Endodermal cell (in vitro differentiated cells): ENCODE measurements at regions not wholly inside any gene's neighbourhood (a gene's known extent, or its start where the extent isn't known, plus 50 kb on each side); places are given as distances from the start of the nearest gene placed in this dataset.

Experiments
- DNase-seq: peaks from one replicate; pipeline ENCODE4 v3.0.0-alpha.2; 2017
- H3K27ac ChIP-seq: 2 replicates; pipeline ENCODE4 v1.5.1; 2013; ENCODE audit warnings: mild to moderate bottlenecking, low read depth, low read length, moderate library complexity
- H3K27me3 ChIP-seq: 2 replicates; pipeline ENCODE4 v1.6.1; 2013; ENCODE audit warnings: mild to moderate bottlenecking, low read length, moderate library complexity; ENCODE audit not compliant: insufficient read depth, control insufficient read depth, poor library complexity, severe bottlenecking
- H3K36me3 ChIP-seq: 2 replicates; pipeline ENCODE4 v1.7.0; 2013; ENCODE audit warnings: mild to moderate bottlenecking, low read length, moderate library complexity; ENCODE audit not compliant: control insufficient read depth, insufficient read depth
- H3K4me1 ChIP-seq: one replicate; pipeline ENCODE4 v1.7.0; 2013; ENCODE audit warnings: low read length; ENCODE audit not compliant: control insufficient read depth, insufficient read depth
- H3K4me3 ChIP-seq: 2 replicates; pipeline ENCODE4 v1.5.1; 2013; ENCODE audit warnings: mild to moderate bottlenecking, low read length, moderate library complexity
- H3K9ac ChIP-seq: 2 replicates; pipeline ENCODE4 v1.6.1; 2013; ENCODE audit warnings: mild to moderate bottlenecking, low read length, moderate library complexity; ENCODE audit not compliant: poor library complexity, severe bottlenecking; ENCODE audit errors: extremely low read depth
- H3K9me3 ChIP-seq: 2 replicates; pipeline ENCODE4 v1.6.1; 2013; ENCODE audit warnings: mild to moderate bottlenecking, low read length, moderate library complexity; ENCODE audit not compliant: control insufficient read depth
- H3K27ac Mint-ChIP-seq: 2 replicates; pipeline ENCODE4 v1.8.0; 2020; ENCODE audit warnings: mixed read lengths
- H3K27me3 Mint-ChIP-seq: 2 replicates; pipeline ENCODE4 v1.8.0; 2021; ENCODE audit warnings: mild to moderate bottlenecking, mixed read lengths; ENCODE audit not compliant: insufficient read depth
- H3K36me3 Mint-ChIP-seq: 2 replicates; pipeline ENCODE4 v1.8.0; 2020; ENCODE audit warnings: low read depth, mixed read lengths
- H3K4me1 Mint-ChIP-seq: 2 replicates; pipeline ENCODE4 v1.8.0; 2020; ENCODE audit warnings: mixed read lengths
- H3K4me3 Mint-ChIP-seq: 2 replicates; pipeline ENCODE4 v1.8.0; 2020; ENCODE audit warnings: mild to moderate bottlenecking, moderate library complexity, mixed read lengths
- H3K9me3 Mint-ChIP-seq: 2 replicates; pipeline ENCODE4 v1.8.0; 2020; ENCODE audit warnings: mild to moderate bottlenecking, mixed read lengths
- CTCF ChIP-seq: fragments of 200-600 bp; sonication (generic); conservative IDR thresholded peaks from 2 replicates; pipeline ENCODE4 v1.5.0; 2021; ENCODE audit warnings: antibody characterized with exemption, mild to moderate bottlenecking
- WGBS, 2 experiments: methylation state at CpG; one replicate each; pipeline versions ENCODE4 v1.1.5 to v1.1.7; 2013; ENCODE audit warnings: missing lambda C conversion rate in 2 of 2, mixed read lengths in 1 of 2; ENCODE audit not compliant: insufficient coverage in 1 of 2, insufficient read length in 1 of 2; 5-methylcytosine and 5-hydroxymethylcytosine counted together

- Mint-ChIP-seq H3K4me3 (no peak overlapping the region), H3K9me3 (no peaks in the 10 kb centered on the region)
- DNase-seq: no peak
Observed at GRCh38 chr2:36134281-36134680, 221.3 kb upstream of the CRIM1 start.

GRCh38 chr2:36128359-36128758, 227.2 kb upstream of the CRIM1 start:
- H3K27me3 ChIP-seq: no peaks in the 10 kb centered on the region
- no peaks in the 10 kb centered on the region for H3K4me1 Mint-ChIP-seq
- DNase-seq: no peak
- no peak overlapping the region for H3K4me3 Mint-ChIP-seq
- 94 to 95% methylated on average over 2 of the region's 2 CpGs for WGBS, 2 experiments
- no peaks in the 10 kb centered on the region for H3K27me3 Mint-ChIP-seq
- H3K36me3 Mint-ChIP-seq: no peaks in the 10 kb centered on the region
- no peak overlapping the region for H3K27ac Mint-ChIP-seq
- no peaks in the 10 kb centered on the region for H3K4me1 ChIP-seq
- TF ChIP-seq CTCF: no peak
- H3K9me3 Mint-ChIP-seq: no peaks in the 10 kb centered on the region
- no peaks in the 10 kb centered on the region for H3K9me3 ChIP-seq
- no peak overlapping the region for H3K27ac ChIP-seq
- H3K4me3 ChIP-seq: no peak overlapping the region
- no peaks in the 10 kb centered on the region for H3K36me3 ChIP-seq
- H3K9ac ChIP-seq: no peak overlapping the region

More at GRCh38 chr2:36134281-36134680, 221.3 kb upstream of the CRIM1 start:
- Histone ChIP-seq H3K27ac (no peak overlapping the region), H3K9me3 (no peaks in the 10 kb centered on the region), H3K9ac (no peak overlapping the region), H3K36me3 (no peaks in the 10 kb centered on the region), H3K4me3 (no peak overlapping the region), H3K4me1 (no peaks in the 10 kb centered on the region), H3K27me3 (no peaks in the 10 kb centered on the region)
- H3K27ac Mint-ChIP-seq: no peak overlapping the region
- H3K27me3 Mint-ChIP-seq: no peaks in the 10 kb centered on the region
- TF ChIP-seq CTCF: no peak
- peaks cover 5% of the 10 kb centered on the region for H3K4me1 Mint-ChIP-seq
- no peaks in the 10 kb centered on the region for H3K36me3 Mint-ChIP-seq

- 82 to 93% methylated on average over 6 to 7 of the region's 7 CpGs for WGBS, 2 experiments
- DNase-seq: no peak
- Mint-ChIP-seq H3K9me3 (peaks cover 3% of the 10 kb centered on the region), H3K27me3 (no peaks in the 10 kb centered on the region), H3K4me1 (no peaks in the 10 kb centered on the region), H3K27ac (no peak overlapping the region), H3K4me3 (no peak overlapping the region), H3K36me3 (no peaks in the 10 kb centered on the region)
- Histone ChIP-seq H3K36me3 (no peaks in the 10 kb centered on the region), H3K27me3 (no peaks in the 10 kb centered on the region), H3K9ac (no peak overlapping the region), H3K4me3 (no peak overlapping the region), H3K9me3 (no peaks in the 10 kb centered on the region), H3K27ac (no peak overlapping the region), H3K4me1 (no peaks in the 10 kb centered on the region)
- no peak for TF ChIP-seq CTCF
Observed at GRCh38 chr2:36125702-36126101, 229.9 kb upstream of the CRIM1 start.
